ENCODE measurements at regions not wholly inside any gene's neighbourhood (a gene's known extent, or its start where the extent isn't known, plus 50 kb on each side); places are given as distances from the start of the nearest gene placed in this dataset.

DNA sequence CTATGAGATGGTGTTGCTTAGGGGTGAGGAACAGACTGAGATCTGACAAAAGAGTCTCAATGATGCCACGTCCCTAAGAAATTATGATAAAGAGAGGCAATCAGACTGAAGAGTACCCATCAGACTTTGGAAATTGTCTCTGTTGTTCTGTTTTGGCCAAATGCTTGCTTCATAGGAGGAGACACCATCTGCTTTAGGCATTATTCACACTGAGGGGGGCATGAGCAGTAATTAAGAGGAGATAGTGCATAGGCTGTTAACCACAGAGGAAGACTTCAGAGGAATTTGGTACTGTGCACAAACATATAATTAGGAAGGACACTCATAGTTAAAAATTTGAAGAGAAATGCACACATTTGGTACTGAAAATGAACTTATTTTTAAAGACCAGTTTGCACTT, 190.7 kb downstream of the FAM170A start:
- TF ChIP-seq CTCF (conservative IDR thresholded peaks at IDR 0.05) = no peak
- Mint-ChIP-seq H3K36me3 (ENCODE audit: low read depth) (no peaks in the 10 kb centered on the region), H3K9me3 (no peaks in the 10 kb centered on the region), H3K4me3 (no peak overlapping the region), H3K27me3 (ENCODE audit: low read depth) (no peaks in the 10 kb centered on the region), H3K27ac (ENCODE audit: unreplicated experiment) (no peak overlapping the region), H3K4me1 (no peaks in the 10 kb centered on the region)
- no peak for DNase-seq (ENCODE audit: low read depth, low spot score)

- no peaks in the 10 kb centered on the region for H3K4me1 Mint-ChIP-seq
- no peaks in the 10 kb centered on the region for H3K27me3 Mint-ChIP-seq (ENCODE audit: low read depth)
- DNase-seq (ENCODE audit: low read depth, low spot score) = no peak
- no peaks in the 10 kb centered on the region for H3K9me3 Mint-ChIP-seq
- H3K36me3 Mint-ChIP-seq (ENCODE audit: low read depth) = no peaks in the 10 kb centered on the region
- H3K4me3 Mint-ChIP-seq = no peak overlapping the region
- no peak overlapping the region for H3K27ac Mint-ChIP-seq (ENCODE audit: unreplicated experiment)
- TF ChIP-seq CTCF (conservative IDR thresholded peaks at IDR 0.05) = no peak
Observed at GRCh38 chr5:119820608-119821007, 191.2 kb downstream of the FAM170A start.

DNA sequence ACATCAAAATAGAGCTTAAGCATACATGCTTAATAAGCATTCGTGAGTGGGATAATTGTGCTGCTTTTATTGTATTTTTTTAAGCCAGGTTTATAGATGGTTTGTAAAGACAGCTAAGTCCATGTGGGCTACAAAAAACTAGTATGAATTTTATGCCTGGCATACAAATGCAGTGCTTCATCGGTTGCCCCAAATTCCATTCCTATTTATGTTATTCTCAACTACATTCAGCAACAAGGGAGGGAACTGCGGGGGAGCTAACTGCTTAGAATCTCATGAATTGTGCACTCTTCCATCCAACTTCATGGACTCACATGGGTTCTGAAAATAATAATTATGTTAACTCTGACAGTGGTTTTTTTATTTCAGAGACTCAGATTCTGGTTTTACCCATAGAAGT, 199.2 kb downstream of the FAM170A start:
- no peaks in the 10 kb centered on the region for H3K36me3 Mint-ChIP-seq (ENCODE audit: low read depth)
- H3K27ac Mint-ChIP-seq (ENCODE audit: unreplicated experiment) = no peak overlapping the region
- H3K9me3 Mint-ChIP-seq = no peaks in the 10 kb centered on the region
- H3K4me3 Mint-ChIP-seq = no peak overlapping the region
- no peaks in the 10 kb centered on the region for H3K27me3 Mint-ChIP-seq (ENCODE audit: low read depth)
- no peak for DNase-seq (ENCODE audit: low read depth, low spot score)
- no peak for TF ChIP-seq CTCF (conservative IDR thresholded peaks at IDR 0.05)
- peaks cover 4% of the 10 kb centered on the region for H3K4me1 Mint-ChIP-seq

DNA sequence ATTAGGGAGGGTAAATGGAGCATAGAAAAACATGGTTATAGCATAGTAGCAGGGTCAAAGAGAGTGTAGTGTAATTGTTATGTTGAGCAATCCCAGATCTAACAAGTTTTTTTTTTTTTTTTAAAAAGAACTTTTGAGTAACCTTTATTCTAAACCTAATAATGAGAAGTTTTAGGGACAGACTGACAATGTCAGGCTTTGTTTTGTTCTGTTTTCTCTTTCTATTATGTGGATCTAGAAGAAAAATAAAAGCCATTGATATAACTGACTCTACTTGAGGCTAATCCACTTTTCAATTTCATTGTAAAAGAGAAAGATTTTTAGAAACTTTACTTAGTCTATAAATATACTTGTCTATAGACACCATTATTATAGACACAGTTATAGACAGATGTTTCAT, 200.0 kb downstream of the FAM170A start:
- TF ChIP-seq CTCF (conservative IDR thresholded peaks at IDR 0.05) = no peak
- Mint-ChIP-seq H3K27me3 (ENCODE audit: low read depth) (no peaks in the 10 kb centered on the region), H3K27ac (ENCODE audit: unreplicated experiment) (no peak overlapping the region), H3K4me3 (no peak overlapping the region), H3K36me3 (ENCODE audit: low read depth) (no peaks in the 10 kb centered on the region), H3K4me1 (peaks cover 4% of the 10 kb centered on the region), H3K9me3 (no peaks in the 10 kb centered on the region)
- no peak for DNase-seq (ENCODE audit: low read depth, low spot score)

DNA sequence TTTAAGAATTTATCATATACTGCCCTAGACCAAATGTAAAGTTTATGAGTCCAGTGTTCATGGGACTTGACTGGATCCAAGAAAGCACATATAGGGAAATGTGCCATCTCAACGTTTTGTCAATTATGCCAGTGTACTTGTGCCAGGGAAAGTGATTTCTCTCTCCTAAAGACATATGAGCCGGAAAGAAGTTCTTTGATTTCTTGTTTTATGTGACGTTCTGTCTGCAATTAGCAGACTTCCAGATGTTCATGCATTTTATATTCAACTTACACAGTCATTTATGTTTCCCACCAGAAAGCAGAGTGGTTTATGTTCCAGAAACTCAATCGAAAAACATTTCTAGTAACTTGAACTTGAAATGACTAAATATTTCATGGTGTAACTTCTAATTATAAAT, 203.8 kb downstream of the FAM170A start:
- Mint-ChIP-seq H3K36me3 (ENCODE audit: low read depth) (no peaks in the 10 kb centered on the region), H3K27me3 (ENCODE audit: low read depth) (no peaks in the 10 kb centered on the region), H3K27ac (ENCODE audit: unreplicated experiment) (no peak overlapping the region), H3K4me1 (peaks cover 4% of the 10 kb centered on the region), H3K4me3 (no peak overlapping the region), H3K9me3 (peaks cover 2% of the 10 kb centered on the region)
- no peak for TF ChIP-seq CTCF (conservative IDR thresholded peaks at IDR 0.05)
- DNase-seq (ENCODE audit: low read depth, low spot score) = no peak

- H3K27ac Mint-ChIP-seq (ENCODE audit: unreplicated experiment) = no peak overlapping the region
- H3K4me3 Mint-ChIP-seq = no peak overlapping the region
- no peak for TF ChIP-seq CTCF (conservative IDR thresholded peaks at IDR 0.05)
- H3K9me3 Mint-ChIP-seq = peaks cover 3% of the 10 kb centered on the region
- DNase-seq (ENCODE audit: low read depth, low spot score) = no peak
- no peaks in the 10 kb centered on the region for H3K36me3 Mint-ChIP-seq (ENCODE audit: low read depth)
- no peaks in the 10 kb centered on the region for H3K27me3 Mint-ChIP-seq (ENCODE audit: low read depth)
- H3K4me1 Mint-ChIP-seq = no peaks in the 10 kb centered on the region
Observed at GRCh38 chr5:119840175-119840574, 210.8 kb downstream of the FAM170A start.
